Lung (tissue), 11 donors: ENCODE measurements at regions not wholly inside any gene's neighbourhood (a gene's known extent, or its start where the extent isn't known, plus 50 kb on each side); places are given as distances from the start of the nearest gene placed in this dataset.
"Not testable (repeated sequence)": the region's sequence is repeated elsewhere in the genome, so short reads cannot be mapped to it uniquely, and the experiment has no call there.

Experiments
- ATAC-seq: fragments of 200-7000 bp; cut with Tn5 transposase; one replicate; pipeline ENCODE4 v1.9.1; 2020; ENCODE audit warnings: moderate number of reproducible peaks; ENCODE audit not compliant: insufficient read depth, low FRiP score
- DNase-seq, 3 donors: peaks; one replicate each; pipeline ENCODE4 v3.0.0-alpha.2; 2013 to 2017
- H3K27ac ChIP-seq, 2 donors: one replicate each; pipeline ENCODE4 v1.5.1; 2013; ENCODE audit warnings: mild to moderate bottlenecking in 2 of 2, moderate library complexity in 2 of 2, control low read depth in 1 of 2, inconsistent platforms in 1 of 2, low read depth in 1 of 2, low read length in 1 of 2
- H3K27me3 ChIP-seq, 3 donors: one replicate each; pipeline ENCODE4 v1.5.1; 2013; ENCODE audit warnings: low read length in 2 of 3; ENCODE audit not compliant: control insufficient read depth in 3 of 3, insufficient read depth in 3 of 3
- H3K36me3 ChIP-seq, 4 donors: one replicate each; pipeline ENCODE4 v1.5.1; 2013; ENCODE audit warnings: low read length in 4 of 4, mild to moderate bottlenecking in 1 of 4, moderate library complexity in 1 of 4; ENCODE audit not compliant: control insufficient read depth in 4 of 4, insufficient read depth in 4 of 4
- H3K4me1 ChIP-seq, 5 donors: one replicate each; pipeline ENCODE4 v1.5.1; 2013; ENCODE audit warnings: low read length in 5 of 5, mild to moderate bottlenecking in 2 of 5, moderate library complexity in 1 of 5; ENCODE audit not compliant: control insufficient read depth in 5 of 5, insufficient read depth in 5 of 5
- H3K4me3 ChIP-seq: one replicate; pipeline ENCODE4 v1.5.1; 2013; ENCODE audit warnings: mild to moderate bottlenecking, control low read depth, moderate library complexity
- H3K9ac ChIP-seq, 2 donors: one replicate each; pipeline ENCODE4 v1.5.1; 2013; ENCODE audit warnings: low read length in 2 of 2, control low read depth in 1 of 2; ENCODE audit not compliant: insufficient read depth in 1 of 2
- H3K9me3 ChIP-seq, 4 donors: one replicate each; pipeline ENCODE4 v1.5.1; 2013; ENCODE audit warnings: low read length in 3 of 4, mild to moderate bottlenecking in 1 of 4, moderate library complexity in 1 of 4; ENCODE audit not compliant: control insufficient read depth in 4 of 4, insufficient read depth in 3 of 4
- WGBS, 2 donors: extraction: QIAGEN DNeasy Blood & Tissue Kit; methylation state at CpG; one replicate each; pipeline ENCODE4 v1.1.7; 2013; 5-methylcytosine and 5-hydroxymethylcytosine counted together
- TF ChIP-seq, protein P1 (sequence below): IDR thresholded peaks from 2 replicates; pipeline ENCODE4 v1.5.1; 2012; ENCODE audit warnings: mild to moderate bottlenecking; ENCODE audit errors: control extremely low read depth, extremely low read depth
- donor health status: control.
- donor health status: control.
- donor health status: Bipolar disorder and iron deficiency.
- donor health status: healthy.
- donor health status: DM: yes; HTN: yes; CAD: no.

DNA sequence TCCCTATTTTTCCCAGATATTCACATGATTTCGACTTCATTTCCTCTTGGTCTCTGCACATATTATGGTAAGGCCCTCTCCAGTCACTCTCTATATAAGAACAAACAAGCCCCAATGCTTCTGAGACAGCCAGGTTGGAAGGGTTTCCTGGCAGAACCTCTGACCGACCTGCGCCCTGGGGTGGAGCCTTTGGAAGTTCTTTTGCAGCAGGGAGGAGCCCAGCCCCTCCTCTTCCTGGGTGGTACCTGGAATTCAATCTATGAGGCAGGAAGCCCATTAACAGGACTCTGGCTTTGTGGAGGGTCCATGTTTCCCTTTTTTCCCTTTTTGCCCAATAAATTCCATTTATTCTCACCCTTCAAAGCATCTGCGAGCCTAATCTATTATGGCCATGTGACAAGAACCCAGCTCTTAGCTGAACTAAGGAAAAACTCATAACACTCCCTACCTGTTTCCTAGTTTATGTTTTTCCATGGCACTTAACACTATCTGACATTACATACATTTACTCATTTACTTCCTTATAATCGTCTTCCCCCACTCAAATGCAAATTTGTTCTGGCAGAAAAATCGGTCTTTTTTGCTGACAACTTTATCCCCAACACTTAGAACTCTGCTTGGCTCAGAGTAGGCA is 92.5 kb upstream of the FRMD4A start:
- WGBS, 2 donors = 67 to 72% methylated on average over 6 of the region's 6 CpGs
- H3K27me3 ChIP-seq = peaks cover 0 to 4% (median 0%) of the 10 kb centered on the region in 3 donors
- ATAC-seq (no peak), DNase-seq (no peak)
- no peaks in the 10 kb centered on the region for H3K36me3 ChIP-seq
- no peaks in the 10 kb centered on the region for H3K4me1 ChIP-seq
- TF ChIP-seq, protein P1, sequence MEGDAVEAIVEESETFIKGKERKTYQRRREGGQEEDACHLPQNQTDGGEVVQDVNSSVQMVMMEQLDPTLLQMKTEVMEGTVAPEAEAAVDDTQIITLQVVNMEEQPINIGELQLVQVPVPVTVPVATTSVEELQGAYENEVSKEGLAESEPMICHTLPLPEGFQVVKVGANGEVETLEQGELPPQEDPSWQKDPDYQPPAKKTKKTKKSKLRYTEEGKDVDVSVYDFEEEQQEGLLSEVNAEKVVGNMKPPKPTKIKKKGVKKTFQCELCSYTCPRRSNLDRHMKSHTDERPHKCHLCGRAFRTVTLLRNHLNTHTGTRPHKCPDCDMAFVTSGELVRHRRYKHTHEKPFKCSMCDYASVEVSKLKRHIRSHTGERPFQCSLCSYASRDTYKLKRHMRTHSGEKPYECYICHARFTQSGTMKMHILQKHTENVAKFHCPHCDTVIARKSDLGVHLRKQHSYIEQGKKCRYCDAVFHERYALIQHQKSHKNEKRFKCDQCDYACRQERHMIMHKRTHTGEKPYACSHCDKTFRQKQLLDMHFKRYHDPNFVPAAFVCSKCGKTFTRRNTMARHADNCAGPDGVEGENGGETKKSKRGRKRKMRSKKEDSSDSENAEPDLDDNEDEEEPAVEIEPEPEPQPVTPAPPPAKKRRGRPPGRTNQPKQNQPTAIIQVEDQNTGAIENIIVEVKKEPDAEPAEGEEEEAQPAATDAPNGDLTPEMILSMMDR = no peak
- H3K4me3 ChIP-seq = no peak overlapping the region
- H3K9ac ChIP-seq = no peak overlapping the region
- peaks cover 0 to 1% (median 0%) of the 10 kb centered on the region in 4 donors for H3K9me3 ChIP-seq
- H3K27ac ChIP-seq = no peak overlapping the region

DNA sequence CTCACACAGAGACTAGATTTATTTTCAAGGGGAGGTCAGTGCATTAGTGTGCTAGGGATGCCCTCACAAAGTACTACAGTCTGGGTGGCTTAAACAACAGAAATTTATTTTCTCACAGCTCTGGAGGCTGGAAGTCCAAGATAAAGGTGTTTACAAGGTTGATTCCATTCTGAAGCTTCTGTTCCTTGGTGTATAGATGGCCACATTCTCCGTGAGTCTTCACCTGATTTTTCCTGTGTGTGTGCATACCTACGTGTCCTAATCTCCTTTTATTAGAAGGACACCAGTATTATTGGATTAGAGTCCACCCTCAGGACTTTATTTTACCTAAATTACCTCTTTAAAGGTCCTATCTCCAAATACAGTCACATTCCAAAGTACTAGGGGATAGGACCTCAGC is 91.7 kb upstream of the FRMD4A start:
- H3K4me1 ChIP-seq = no peaks in the 10 kb centered on the region
- peaks cover 0 to 1% (median 0%) of the 10 kb centered on the region in 4 donors for H3K9me3 ChIP-seq
- TF ChIP-seq, protein P1 = no peak
- no peak overlapping the region for H3K9ac ChIP-seq
- no peak overlapping the region for H3K27ac ChIP-seq
- ATAC-seq (no peak), DNase-seq (no peak)
- H3K4me3 ChIP-seq = no peak overlapping the region
- no peaks in the 10 kb centered on the region for H3K27me3 ChIP-seq
- WGBS, 2 donors = 66 to 83% methylated on average over 2 of the region's 2 CpGs
- no peaks in the 10 kb centered on the region for H3K36me3 ChIP-seq

DNA sequence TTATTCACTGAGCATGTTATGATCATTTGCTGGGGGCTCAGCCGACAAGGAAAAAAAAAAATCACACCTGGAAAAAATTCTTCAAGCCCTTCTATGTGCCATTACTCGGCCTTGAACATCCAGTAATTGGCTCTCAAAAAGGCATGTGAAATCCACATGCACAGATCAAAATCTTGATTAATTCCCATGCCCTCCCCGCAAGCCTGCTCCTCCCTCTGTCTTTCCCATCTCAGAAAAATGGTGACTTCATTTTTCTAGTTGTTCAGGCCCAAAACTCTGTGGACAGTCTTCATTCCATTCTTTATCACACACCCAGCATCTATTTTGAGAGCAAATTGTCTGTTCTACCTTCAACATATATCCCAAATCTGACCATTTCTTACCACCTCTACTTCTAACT is 91.2 kb upstream of the FRMD4A start:
- H3K27ac ChIP-seq = no peak overlapping the region
- H3K4me3 ChIP-seq = no peak overlapping the region
- 74 to 87% methylated on average over 3 of the region's 3 CpGs for WGBS, 2 donors
- no peaks in the 10 kb centered on the region for H3K27me3 ChIP-seq
- TF ChIP-seq, protein P1 = no peak
- DNase-seq (no peak), ATAC-seq (no peak)
- no peak overlapping the region for H3K9ac ChIP-seq
- no peaks in the 10 kb centered on the region for H3K36me3 ChIP-seq
- H3K4me1 ChIP-seq = no peaks in the 10 kb centered on the region
- peaks cover 0 to 1% (median 0%) of the 10 kb centered on the region in 4 donors for H3K9me3 ChIP-seq

DNA sequence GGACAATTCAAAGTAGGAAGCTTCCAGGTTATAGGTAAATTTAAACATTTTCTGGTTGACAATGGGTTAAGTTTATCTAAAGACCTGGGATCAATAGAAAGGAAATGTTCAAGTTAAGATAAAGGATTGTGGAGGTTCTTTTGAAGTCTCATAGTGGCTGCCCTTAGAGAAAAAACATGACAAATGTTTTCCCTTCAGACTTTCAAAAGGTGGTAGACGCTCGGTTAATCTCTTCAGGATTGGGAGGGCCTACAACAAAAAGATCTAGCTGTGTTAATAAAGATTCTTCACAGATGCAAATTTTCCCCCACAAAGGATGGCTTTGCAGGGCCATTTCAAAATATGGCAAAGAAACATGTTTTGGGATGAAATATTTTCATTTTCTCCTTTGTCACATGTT is 86.6 kb upstream of the FRMD4A start:
- not testable (repeated sequence) for ATAC-seq, H3K4me1 ChIP-seq, DNase-seq, H3K4me3 ChIP-seq, H3K36me3 ChIP-seq, H3K9ac ChIP-seq, H3K27ac ChIP-seq, H3K27me3 ChIP-seq, H3K9me3 ChIP-seq
- WGBS, 2 donors = 79 to 88% methylated on average over 2 of the region's 2 CpGs
